Pulmonary artery endothelial cell (primary cell): ENCODE measurements at regions not wholly inside any gene's neighbourhood (a gene's known extent, or its start where the extent isn't known, plus 50 kb on each side); places are given as distances from the start of the nearest gene placed in this dataset.
"Not testable (repeated sequence)": the region's sequence is repeated elsewhere in the genome, so short reads cannot be mapped to it uniquely, and the experiment has no call there.

Source experiments
- DNase-seq: peaks from one replicate; pipeline ENCODE4 v3.0.0-alpha.2; 2011; ENCODE audit warnings: low read depth, low spot score

GRCh38 chrX:39465467-39465866 lies 632.3 kb downstream of the BCOR start:
- DNase-seq: no peak

- DNase-seq: no peak
Observed at GRCh38 chrX:39465906-39466305, 631.9 kb downstream of the BCOR start.

GRCh38 chrX:39469126-39469525 lies 628.6 kb downstream of the BCOR start:
- DNase-seq: no peak

GRCh38 chrX:39470588-39471407 lies 627.0 kb downstream of the BCOR start:
- DNase-seq: no peak

- DNase-seq: no peak
Observed at GRCh38 chrX:39472161-39472560, 625.6 kb downstream of the BCOR start.

- no peak for DNase-seq
Observed at GRCh38 chrX:39473812-39474211, 623.9 kb downstream of the BCOR start.

GRCh38 chrX:39475372-39475771 lies 622.4 kb downstream of the BCOR start:
- no peak for DNase-seq

- DNase-seq: no peak
Observed at GRCh38 chrX:39476604-39477021, 621.1 kb downstream of the BCOR start.

- DNase-seq: no peak
Observed at GRCh38 chrX:39477031-39477761, 620.6 kb downstream of the BCOR start.

- DNase-seq: no peak
Observed at GRCh38 chrX:39477762-39478120, 620.0 kb downstream of the BCOR start.

- no peak for DNase-seq
Observed at GRCh38 chrX:39479856-39480255, 617.9 kb downstream of the BCOR start.

GRCh38 chrX:39480963-39481362 lies 616.8 kb downstream of the BCOR start:
- DNase-seq: no peak

GRCh38 chrX:39481621-39482020 lies 616.1 kb downstream of the BCOR start:
- DNase-seq: no peak

GRCh38 chrX:39484159-39485068 lies 613.3 kb downstream of the BCOR start:
- no peak for DNase-seq

GRCh38 chrX:39487166-39487968 lies 610.4 kb downstream of the BCOR start:
- DNase-seq: no peak

GRCh38 chrX:39487969-39488330 lies 609.8 kb downstream of the BCOR start:
- DNase-seq: no peak

- no peak for DNase-seq
Observed at GRCh38 chrX:39491548-39492297, 606.0 kb downstream of the BCOR start.

GRCh38 chrX:39492497-39493162 lies 605.1 kb downstream of the BCOR start:
- DNase-seq: no peak

GRCh38 chrX:39493168-39493567 lies 604.6 kb downstream of the BCOR start:
- no peak for DNase-seq

- DNase-seq: not testable (repeated sequence)
Observed at GRCh38 chrX:39497117-39497516, 600.6 kb downstream of the BCOR start.
